ENCODE measurements at regions not wholly inside any gene's neighbourhood (a gene's known extent, or its start where the extent isn't known, plus 50 kb on each side); places are given as distances from the start of the nearest gene placed in this dataset.

GRCh38 chr3:72259755-72260587 lies 475.0 kb upstream of the PROK2 start:
- no peak overlapping the region for H3K4me3 ChIP-seq (replicated peaks; ENCODE audit: low read depth, low read length)
- TF ChIP-seq, protein P1, sequence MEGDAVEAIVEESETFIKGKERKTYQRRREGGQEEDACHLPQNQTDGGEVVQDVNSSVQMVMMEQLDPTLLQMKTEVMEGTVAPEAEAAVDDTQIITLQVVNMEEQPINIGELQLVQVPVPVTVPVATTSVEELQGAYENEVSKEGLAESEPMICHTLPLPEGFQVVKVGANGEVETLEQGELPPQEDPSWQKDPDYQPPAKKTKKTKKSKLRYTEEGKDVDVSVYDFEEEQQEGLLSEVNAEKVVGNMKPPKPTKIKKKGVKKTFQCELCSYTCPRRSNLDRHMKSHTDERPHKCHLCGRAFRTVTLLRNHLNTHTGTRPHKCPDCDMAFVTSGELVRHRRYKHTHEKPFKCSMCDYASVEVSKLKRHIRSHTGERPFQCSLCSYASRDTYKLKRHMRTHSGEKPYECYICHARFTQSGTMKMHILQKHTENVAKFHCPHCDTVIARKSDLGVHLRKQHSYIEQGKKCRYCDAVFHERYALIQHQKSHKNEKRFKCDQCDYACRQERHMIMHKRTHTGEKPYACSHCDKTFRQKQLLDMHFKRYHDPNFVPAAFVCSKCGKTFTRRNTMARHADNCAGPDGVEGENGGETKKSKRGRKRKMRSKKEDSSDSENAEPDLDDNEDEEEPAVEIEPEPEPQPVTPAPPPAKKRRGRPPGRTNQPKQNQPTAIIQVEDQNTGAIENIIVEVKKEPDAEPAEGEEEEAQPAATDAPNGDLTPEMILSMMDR (IDR thresholded peaks at IDR 0.05; ENCODE audit: low read length, missing control alignments): no peak
- no peak for DNase-seq (ENCODE audit: low read depth)

DNA sequence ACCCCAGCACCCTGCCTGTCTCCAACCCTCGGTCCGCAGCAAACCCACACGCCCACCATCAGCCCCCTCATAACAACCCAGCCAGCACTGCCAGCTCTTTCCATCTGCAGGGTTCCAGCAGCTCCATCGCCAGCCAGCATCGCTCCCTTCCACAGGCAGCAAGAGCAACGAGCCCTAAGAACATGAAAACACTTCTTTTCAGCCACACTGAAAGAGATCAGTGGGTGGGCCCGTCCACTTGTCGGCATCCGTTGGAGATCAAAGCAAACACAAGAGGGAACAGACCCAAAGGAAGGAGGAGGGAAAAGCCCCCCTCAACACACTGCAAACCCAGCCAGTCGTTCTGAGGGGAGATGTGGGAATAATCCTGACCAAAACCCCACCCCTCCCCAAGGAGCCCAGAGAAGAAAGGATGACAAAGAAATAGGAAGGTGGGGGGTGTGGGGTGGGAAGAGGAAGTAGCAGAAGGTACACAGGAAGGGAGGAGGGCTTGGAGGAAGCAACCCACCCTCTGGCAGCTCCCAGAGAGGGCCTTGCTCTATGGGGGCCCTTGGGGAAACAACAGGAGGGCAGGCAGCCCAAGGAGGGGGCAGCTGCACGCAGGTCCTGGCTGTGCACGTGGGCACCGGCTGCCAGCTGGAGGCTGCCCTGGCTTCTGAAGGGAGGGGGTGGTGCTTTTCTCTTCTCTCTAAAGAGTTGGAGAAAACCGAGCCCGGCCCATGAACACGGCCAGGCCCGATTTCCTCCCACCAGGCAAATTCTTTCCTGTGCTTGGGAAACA lies 473.6 kb upstream of the PROK2 start:
- no peak overlapping the region for H3K4me3 ChIP-seq (replicated peaks; ENCODE audit: low read depth, low read length)
- no peak for DNase-seq (ENCODE audit: low read depth)
- TF ChIP-seq, protein P1 (IDR thresholded peaks at IDR 0.05; ENCODE audit: low read length, missing control alignments): no peak

GRCh38 chr3:72257738-72258137 lies 472.8 kb upstream of the PROK2 start:
- TF ChIP-seq, protein P1 (IDR thresholded peaks at IDR 0.05; ENCODE audit: low read length, missing control alignments): no peak
- H3K4me3 ChIP-seq (replicated peaks; ENCODE audit: low read depth, low read length): no peak overlapping the region
- no peak for DNase-seq (ENCODE audit: low read depth)

DNA sequence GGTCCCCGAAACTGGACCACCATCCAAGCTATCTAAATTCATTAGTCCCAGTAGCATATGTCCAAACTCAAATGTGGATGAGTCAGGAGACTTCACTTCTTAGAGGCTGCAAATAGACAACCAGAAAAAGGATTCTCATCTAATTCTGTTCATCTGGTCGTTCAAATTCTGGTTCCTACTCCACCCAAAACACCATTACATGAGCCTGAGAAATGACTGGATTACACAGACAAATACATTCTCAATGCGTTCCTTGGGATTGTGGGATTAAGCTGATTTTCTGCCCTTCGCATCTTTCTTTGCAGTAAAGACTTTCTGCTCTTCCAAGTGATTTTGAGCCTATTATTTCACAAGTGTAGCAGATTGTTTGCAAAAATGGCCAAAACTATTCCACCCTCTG lies 472.3 kb upstream of the PROK2 start:
- H3K4me3 ChIP-seq (replicated peaks; ENCODE audit: low read depth, low read length): no peak overlapping the region
- DNase-seq (ENCODE audit: low read depth): no peak
- TF ChIP-seq, protein P1 (IDR thresholded peaks at IDR 0.05; ENCODE audit: low read length, missing control alignments): no peak

- H3K4me3 ChIP-seq (replicated peaks; ENCODE audit: low read depth, low read length): no peak overlapping the region
- TF ChIP-seq, protein P1 (IDR thresholded peaks at IDR 0.05; ENCODE audit: low read length, missing control alignments): no peak
- DNase-seq (ENCODE audit: low read depth): no peak
Observed at GRCh38 chr3:72256716-72257115, 471.8 kb upstream of the PROK2 start.

GRCh38 chr3:72255791-72256559 lies 471.0 kb upstream of the PROK2 start:
- TF ChIP-seq, protein P1 (IDR thresholded peaks at IDR 0.05; ENCODE audit: low read length, missing control alignments): no peak
- no peak overlapping the region for H3K4me3 ChIP-seq (replicated peaks; ENCODE audit: low read depth, low read length)
- no peak for DNase-seq (ENCODE audit: low read depth)

All from fibroblast of pulmonary artery (primary cell).